GM12878 (cell line): ENCODE measurements at regions not wholly inside any gene's neighbourhood (a gene's known extent, or its start where the extent isn't known, plus 50 kb on each side); places are given as distances from the start of the nearest gene placed in this dataset.

Source experiments
- CREB1 ChIP-seq: IDR thresholded peaks from 2 replicates; pipeline ENCODE4 v1.6.1; 2012; ENCODE audit warnings: low read depth, mild to moderate bottlenecking, inconsistent platforms
- CUX1 ChIP-seq: IDR thresholded peaks from 2 replicates; pipeline ENCODE4 v1.6.1; 2012; ENCODE audit warnings: improper control_type of control experiment, low read depth, low read length; ENCODE audit not compliant: insufficient replicate concordance
- EGR1 ChIP-seq, 2 experiments: IDR thresholded peaks; 1 replicate in 1 of 2; 2 replicates in 1 of 2; pipeline ENCODE4 v1.6.1; 2011 to 2012; ENCODE audit warnings: low read depth in 2 of 2, low read length in 2 of 2, borderline replicate concordance in 1 of 2, mild to moderate bottlenecking in 1 of 2, moderate library complexity in 1 of 2
- HDAC2 ChIP-seq: fragments of 200-600 bp; sonication (generic); IDR thresholded peaks from 2 replicates; pipeline ENCODE4 v1.6.1; 2017
- NR2F1 ChIP-seq: fragments of 450-650 bp; conservative IDR thresholded peaks from 2 replicates; pipeline ENCODE4 v1.6.1; 2017; ENCODE audit warnings: mild to moderate bottlenecking
- RUNX3 ChIP-seq: IDR thresholded peaks from 2 replicates; pipeline ENCODE4 v1.6.1; 2012; ENCODE audit warnings: low read length, inconsistent platforms
- SREBF1 ChIP-seq: IDR thresholded peaks from 2 replicates; pipeline ENCODE4 v1.6.1; 2012; ENCODE audit warnings: mild to moderate bottlenecking, low read length
- TF ChIP-seq, protein P1 (sequence below): fragments of 450-650 bp; formaldehyde crosslinking; IDR thresholded peaks from 2 replicates; pipeline ENCODE4 v1.4.0; 2020; ENCODE audit warnings: mild to moderate bottlenecking, moderate library complexity

- TF ChIP-seq CUX1 (no peak), HDAC2 (no peak), SREBF1 (no peak), RUNX3 (no peak), EGR1 (IDR thresholded peaks at IDR 0.05; ENCODE audit: borderline replicate concordance in 1 of 2, low read depth in 2 of 2, low read length in 2 of 2) (no peak), CREB1 (no peak), NR2F1 (no peak)
- TF ChIP-seq, protein P1, sequence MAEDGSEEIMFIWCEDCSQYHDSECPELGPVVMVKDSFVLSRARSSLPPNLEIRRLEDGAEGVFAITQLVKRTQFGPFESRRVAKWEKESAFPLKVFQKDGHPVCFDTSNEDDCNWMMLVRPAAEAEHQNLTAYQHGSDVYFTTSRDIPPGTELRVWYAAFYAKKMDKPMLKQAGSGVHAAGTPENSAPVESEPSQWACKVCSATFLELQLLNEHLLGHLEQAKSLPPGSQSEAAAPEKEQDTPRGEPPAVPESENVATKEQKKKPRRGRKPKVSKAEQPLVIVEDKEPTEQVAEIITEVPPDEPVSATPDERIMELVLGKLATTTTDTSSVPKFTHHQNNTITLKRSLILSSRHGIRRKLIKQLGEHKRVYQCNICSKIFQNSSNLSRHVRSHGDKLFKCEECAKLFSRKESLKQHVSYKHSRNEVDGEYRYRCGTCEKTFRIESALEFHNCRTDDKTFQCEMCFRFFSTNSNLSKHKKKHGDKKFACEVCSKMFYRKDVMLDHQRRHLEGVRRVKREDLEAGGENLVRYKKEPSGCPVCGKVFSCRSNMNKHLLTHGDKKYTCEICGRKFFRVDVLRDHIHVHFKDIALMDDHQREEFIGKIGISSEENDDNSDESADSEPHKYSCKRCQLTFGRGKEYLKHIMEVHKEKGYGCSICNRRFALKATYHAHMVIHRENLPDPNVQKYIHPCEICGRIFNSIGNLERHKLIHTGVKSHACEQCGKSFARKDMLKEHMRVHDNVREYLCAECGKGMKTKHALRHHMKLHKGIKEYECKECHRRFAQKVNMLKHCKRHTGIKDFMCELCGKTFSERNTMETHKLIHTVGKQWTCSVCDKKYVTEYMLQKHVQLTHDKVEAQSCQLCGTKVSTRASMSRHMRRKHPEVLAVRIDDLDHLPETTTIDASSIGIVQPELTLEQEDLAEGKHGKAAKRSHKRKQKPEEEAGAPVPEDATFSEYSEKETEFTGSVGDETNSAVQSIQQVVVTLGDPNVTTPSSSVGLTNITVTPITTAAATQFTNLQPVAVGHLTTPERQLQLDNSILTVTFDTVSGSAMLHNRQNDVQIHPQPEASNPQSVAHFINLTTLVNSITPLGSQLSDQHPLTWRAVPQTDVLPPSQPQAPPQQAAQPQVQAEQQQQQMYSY (CRISPR knock-in tag): no peak
Observed at GRCh38 chr3:154850921-154851320, 229.2 kb upstream of the MME start (continued).
